GM19438 (cell line): ENCODE measurements at regions not wholly inside any gene's neighbourhood (a gene's known extent, or its start where the extent isn't known, plus 50 kb on each side); places are given as distances from the start of the nearest gene placed in this dataset.
"Not testable (repeated sequence)": the region's sequence is repeated elsewhere in the genome, so short reads cannot be mapped to it uniquely, and the experiment has no call there.

Experiments
- ATAC-seq: cut with Tn5 transposase; IDR thresholded peaks from one replicate; pipeline ENCODE4 v1.9.1; 2021; ENCODE audit warnings: low read depth; ENCODE audit not compliant: unreplicated experiment

DNA sequence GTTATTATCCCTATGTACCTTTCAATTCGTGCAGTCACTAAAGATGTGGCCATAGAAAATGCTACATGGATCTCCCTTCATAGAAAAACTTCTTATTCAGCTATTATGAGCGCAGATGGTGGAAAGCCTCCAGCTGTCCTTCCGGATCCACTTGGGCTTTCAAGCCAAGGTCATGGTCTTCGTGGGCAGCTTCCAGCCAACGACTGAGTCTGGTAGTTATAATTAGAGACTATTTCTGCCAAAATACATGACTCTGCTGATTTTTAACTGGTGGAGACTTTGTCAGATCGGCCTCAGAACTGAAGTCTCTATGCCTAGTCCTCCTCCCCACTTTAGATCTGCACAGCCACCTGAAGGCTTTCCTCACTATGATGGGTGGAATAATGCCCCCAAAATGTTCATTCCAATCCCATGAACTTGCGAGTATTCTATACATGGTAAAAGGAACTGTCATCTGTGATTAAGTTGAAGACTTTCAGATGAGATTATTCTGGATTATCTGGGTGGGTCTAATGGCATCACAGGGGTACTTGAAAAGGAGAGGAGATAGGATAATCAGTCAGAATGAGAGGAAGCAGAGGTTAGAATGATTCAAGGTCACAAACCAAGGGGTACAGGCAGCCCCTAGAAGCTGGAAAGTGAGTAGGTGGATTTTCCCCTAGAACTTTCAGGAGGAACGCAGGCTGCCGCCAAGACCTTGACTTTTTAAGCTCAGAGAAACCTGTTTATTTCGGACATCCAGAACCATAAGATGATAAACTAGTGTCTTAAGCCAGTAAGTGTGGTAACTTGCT lies 171.1 kb upstream of the CXCL13 start:
- no peak for ATAC-seq

DNA sequence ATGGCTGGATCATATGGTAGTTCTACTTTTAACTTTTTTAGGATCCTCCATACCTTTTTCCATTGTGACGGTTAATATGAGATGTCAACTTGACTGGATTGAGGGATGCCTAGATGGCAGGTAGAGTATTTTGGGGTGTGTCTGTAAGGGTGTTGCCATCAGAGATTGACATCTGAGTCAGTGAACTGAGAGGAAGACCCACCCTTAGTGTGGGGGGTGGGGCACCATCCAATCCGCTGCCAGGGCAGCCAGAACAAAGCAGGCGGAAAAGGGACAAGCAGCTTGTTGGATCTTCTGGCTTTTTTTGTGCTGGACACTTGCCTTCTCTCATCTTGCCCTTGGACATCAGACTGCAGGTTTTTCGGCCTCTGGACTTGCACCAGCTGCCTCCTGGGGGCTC lies 168.5 kb upstream of the CXCL13 start:
- no peak for ATAC-seq

DNA sequence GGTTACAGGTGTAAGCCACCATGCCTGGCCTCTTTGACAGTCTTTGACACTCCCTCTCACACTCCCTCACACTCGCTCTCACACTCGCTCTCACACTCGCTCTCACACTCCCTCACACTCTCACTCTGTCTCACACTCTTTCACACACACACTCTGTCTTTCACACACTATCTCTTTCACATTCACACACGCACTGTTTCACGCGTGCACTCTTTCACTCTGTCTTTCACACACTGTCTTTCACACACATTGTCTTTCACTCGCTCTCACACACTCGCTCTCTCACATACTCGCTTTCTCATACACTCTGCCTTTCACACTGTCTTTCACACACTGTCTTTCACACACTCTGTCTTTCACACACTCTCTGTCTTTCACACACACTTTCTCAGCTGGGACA lies 167.1 kb upstream of the CXCL13 start:
- ATAC-seq, result no peak

DNA sequence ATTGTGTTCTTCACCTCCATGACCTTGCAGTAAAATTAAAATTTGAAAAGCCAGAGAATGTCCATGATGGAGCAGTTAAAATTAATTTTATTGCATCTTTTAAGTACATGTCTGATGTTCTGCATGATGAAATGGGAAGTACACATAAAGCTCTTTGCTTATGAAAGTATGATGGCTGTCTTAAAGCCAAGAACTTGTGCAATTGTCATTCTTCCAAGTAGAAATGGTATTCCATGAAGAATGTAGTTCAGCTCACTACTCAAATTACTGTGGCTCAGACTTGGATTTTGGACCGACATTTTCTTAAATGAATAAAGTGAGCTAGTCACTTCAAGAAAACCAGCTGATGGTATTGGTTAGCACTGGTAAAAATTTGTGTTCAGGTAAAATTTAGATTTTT lies 161.7 kb upstream of the CXCL13 start:
- no peak for ATAC-seq

DNA sequence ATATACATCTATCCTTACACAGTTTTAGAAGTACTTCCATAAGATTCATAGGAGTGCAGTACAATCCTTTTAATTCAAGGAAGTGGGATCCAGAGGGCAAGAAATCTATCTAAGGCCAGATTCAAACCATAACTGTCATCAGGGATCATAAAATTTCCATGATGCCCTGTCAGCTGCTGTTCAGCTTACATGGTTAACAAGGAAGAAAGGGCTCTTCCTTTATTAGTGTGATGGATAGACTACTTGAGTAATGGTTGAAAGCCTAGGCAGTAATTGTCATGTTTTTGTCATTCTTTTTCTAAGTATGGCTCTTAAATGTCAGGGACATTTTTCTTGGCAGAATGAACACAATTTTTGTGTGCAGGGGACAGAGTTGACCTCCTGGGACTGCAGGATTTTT lies 159.8 kb upstream of the CXCL13 start:
- ATAC-seq, result no peak

DNA sequence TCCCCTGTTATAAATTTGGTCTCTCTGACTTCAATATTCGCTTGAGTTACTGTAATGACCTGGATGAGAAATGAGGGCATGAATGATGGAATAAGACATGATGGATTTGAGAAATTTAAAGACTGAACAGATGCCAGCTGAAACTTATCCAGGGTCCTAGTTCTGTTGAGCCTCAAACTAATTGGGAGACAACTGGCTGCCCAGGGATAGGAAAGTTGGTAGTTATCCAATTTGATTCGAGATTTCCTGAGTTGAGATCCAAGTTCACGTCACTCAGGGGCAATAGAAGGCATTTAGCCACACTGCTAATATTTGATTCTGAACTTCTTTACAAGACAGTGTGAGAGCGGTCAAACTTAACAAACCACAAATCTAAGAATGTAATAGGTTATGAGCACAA lies 159.0 kb upstream of the CXCL13 start:
- no peak for ATAC-seq

DNA sequence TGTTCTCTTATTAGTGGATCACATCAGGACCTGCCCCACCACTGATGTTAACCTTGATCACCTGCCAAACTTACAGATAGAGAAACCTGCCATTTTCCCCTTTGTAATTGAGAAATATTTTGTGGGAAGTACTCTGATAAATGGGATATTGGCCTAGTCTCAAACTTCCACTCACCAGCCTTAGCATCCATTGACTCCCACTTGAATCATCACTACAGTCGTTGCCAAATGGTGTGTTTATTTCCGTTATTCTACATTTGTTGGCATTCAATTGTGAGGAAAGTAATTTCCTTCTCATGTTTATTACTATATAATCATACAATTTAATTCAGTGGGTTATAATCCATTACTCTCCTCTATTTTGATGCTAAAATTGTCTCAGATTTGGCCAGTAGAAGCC lies 156.4 kb upstream of the CXCL13 start:
- ATAC-seq, result no peak

DNA sequence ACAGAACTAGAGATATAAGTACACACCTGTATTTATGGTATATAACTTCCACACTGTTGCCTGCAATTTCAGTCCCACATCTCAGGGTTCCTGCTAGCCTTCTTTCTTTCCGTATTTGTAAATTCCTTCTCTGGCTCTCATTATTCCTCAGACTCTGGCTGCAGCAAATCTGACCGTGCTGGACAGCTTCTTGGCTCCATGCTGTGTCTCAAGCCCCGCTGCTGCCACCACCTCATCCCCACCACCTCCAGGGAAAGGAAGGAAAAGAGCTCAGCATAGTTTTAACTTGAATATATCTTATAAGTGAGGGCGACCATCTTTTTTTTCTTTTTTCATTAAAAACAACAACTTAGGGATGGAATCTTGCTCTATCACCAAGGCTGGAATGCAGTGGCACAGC lies 155.6 kb upstream of the CXCL13 start:
- ATAC-seq, result no peak

DNA sequence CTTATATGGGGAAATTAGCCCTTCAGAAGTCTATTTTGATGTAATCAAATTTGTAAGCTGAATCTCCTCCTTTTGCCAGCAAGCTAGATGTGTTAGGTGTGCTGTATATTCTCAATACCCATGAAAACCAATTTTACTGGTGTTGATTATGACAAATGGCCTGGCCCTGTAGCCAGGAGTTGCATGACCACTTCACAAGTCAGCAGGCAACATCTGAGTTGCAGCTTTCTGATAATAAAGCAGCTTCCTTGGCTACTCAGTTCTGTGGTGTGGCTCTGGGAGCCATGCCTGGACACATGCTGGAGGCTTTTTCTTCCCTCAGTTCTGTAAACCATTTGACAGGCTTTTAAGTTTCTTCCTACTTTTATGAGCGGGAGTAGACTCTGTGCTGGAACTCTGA lies 154.1 kb upstream of the CXCL13 start:
- no peak for ATAC-seq

DNA sequence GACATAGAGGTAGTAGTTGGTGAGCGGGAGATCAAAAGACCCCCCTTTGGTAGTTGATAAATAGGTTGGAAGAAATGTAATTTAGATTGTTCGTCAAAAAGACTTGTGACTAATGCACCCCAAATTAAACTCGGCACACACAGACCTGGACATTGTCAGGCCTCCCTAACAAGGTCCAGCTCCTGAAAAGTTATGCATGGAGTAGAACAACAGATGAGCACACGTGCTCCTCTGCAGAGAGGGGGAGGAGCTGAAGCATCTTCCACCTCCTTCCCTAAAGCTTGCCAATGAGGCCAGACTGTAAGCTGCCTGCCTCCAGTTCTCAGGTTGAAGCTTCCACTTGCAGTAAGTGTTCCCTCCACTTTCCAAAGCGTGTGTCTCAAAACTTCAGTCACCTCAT lies 153.5 kb upstream of the CXCL13 start:
- not testable (repeated sequence) for ATAC-seq

DNA sequence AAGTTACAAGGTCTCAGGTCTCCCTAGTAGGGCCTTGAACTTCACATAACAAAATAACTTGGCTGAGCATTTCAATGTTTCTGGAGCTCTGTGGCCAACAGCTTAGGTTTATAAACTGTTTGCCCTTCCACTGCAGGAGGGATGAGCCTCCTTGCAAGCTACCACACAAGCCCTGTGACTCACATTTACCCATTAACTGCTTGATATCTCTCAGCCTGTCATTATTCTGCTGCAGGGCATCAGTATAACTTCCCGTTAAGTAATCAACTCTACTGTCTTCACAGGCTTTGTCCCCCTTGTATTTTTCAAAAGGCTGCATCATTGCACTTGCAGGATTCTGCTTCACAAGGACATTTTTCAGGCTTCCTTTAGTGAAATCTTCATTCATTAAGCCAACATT lies 151.7 kb upstream of the CXCL13 start:
- ATAC-seq, result no peak

DNA sequence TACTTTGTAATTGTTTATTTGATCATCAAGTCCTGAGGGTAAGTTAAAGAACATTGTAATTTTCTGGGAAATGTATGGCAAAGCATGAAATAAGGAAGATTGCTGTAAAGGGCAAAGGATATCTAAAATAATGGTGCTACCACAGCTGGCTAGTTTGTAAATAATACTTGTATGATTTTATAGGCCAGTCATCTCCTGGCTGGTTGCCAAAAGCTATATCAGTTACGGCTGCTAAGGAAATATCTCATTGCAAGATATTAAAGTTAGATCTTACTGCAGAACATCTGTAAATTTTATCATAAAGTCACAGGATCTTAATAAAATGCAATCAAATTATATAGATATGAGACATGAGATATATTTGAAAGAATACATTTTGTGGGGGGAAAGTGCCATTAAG lies 150.8 kb upstream of the CXCL13 start:
- ATAC-seq, result no peak

DNA sequence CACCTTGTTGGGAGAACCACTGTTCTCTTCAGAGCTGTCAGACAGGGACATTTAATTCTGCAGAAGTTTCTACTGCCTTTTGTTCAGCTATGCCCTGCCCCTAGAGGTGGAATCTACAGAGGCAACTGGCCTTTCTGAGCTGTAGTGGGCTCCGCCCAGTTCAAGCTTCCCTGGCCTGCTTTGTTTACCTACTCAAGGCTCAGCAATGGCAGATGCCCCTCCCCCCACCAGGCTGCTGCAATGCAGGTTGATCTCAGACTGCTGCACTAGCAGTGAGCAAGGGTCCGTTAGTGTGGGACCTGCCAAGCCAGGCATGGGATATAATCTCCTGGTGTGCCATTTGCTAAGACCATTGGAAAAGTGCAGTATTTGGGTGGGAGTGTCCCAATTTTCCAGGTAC lies 141.5 kb upstream of the CXCL13 start:
- ATAC-seq, result not testable (repeated sequence)

DNA sequence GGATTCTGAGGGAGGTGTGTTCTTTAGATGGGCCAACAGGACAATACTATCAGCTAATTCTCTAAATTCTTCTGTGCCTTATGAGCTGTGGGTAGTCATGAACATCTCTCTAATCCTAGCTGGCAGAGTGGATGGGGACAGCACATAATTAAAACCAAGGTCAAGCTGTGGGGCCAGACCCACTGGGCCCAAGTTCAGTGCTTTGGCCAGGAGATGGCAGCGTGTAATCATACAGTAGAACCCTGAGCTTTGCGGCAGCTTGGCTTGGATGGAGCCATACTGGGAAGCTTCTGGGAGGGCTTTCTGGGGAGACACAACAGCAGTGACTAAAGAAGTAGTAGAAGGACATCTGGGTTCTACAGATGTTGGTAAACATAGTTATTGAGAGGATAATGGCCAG lies 140.3 kb upstream of the CXCL13 start:
- ATAC-seq, result no peak

DNA sequence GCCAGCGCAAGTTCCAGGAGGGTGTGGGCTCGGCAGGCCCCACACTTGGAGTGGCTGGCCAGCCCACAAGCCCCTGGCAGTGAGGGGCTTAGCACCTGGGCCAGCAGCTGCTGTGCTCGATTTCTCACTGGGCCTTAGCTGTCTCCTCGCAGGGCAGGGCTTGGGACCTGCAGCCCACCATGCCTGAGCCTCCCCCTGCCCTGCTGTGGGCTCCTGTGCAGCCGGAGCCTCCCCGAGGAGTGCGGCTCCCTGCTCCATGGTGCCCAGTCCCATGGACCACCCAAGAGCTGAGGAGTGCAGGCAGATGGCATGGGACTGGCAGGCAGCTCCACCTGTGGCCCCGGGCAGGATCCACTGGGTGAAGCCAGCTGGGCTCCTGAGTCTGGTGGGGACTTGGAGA lies 139.2 kb upstream of the CXCL13 start:
- no peak for ATAC-seq

DNA sequence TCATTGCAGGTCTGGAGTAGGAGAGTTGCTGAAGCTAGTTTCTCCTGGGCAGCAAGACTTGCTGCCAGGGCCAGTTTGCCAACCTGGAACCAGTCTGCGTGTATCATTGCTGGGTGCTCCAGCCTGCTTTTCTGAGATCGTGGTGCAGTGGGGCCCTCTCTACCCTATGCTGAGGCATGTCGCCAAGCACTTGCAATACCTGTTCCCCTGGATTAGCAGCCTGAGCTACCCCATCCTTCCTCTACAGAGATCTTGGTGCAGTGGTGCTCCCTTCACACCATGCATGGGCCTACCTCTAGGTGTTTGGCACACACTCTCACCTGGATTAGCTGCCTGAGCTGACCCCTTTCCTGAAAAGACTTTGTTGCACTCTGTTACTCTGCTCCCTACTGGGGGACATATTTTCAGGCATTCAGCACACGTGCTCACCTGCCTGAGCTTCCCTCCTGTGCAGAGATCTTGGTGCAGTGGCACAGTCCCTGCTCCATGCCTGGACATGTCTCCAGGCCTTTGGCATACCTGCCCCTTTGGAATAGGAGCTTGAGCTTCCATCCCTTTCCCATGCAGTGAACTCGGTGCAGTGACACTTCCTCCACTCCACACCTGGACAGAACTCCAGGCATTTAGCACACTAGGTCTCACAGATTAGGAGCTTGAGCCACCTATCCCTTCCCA lies 133.7 kb upstream of the CXCL13 start:
- no peak for ATAC-seq

DNA sequence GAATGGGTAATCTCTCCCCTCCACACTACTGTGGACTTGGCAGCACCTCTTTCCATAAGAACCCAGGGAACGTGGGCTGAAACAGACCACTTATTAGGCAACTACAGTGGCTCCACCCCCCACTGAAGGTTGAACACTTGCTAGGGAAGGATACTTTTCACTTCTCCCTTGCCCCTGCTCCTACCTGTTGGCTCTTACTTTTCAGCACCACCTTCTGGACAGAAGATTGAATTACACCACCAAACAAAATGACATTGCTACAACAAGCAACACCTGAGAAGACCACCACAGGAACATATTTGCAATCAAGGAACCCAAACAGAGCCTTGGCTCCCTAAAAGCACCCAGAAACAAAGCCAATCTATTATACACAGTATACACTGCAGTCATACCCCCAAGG lies 132.1 kb upstream of the CXCL13 start:
- ATAC-seq, result no peak

DNA sequence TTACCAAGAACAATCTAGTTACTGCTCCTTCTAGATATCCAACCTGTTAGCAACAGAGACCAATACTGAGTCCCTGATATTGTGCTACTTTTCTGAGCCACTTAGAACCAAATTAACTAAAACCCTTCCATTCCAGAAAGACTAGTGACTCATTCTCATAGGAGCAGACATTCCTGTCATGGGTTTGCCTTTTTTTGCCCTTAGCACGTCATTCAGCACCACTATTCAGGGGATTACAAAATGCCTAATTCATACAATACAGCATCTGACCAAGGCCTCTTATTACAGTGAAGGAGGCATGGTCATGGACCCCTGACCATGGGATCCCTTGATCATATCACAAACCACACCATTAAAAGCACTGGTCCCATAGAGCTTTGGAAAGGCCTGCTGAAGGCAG lies 123.8 kb upstream of the CXCL13 start:
- ATAC-seq, result no peak

DNA sequence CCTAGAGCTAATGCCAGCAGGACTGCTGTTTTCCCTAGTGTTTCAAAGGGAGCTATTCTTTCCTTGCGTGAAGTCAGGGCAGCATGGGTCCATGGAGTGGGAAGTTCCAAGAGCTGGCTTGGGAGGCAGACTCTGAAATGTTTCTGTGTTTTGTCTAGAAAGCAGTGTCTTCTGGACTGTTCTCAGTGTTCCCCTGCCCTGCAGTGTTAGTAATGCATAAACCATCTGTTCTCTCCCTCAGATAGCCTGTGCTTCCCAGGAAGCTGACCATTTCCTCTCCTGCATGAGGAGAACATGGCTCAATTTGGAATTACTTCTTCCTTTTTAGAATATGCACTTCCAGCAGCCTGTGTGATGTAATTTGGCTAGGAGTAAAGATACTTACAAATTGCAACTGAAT lies 116.7 kb upstream of the CXCL13 start:
- no peak for ATAC-seq

DNA sequence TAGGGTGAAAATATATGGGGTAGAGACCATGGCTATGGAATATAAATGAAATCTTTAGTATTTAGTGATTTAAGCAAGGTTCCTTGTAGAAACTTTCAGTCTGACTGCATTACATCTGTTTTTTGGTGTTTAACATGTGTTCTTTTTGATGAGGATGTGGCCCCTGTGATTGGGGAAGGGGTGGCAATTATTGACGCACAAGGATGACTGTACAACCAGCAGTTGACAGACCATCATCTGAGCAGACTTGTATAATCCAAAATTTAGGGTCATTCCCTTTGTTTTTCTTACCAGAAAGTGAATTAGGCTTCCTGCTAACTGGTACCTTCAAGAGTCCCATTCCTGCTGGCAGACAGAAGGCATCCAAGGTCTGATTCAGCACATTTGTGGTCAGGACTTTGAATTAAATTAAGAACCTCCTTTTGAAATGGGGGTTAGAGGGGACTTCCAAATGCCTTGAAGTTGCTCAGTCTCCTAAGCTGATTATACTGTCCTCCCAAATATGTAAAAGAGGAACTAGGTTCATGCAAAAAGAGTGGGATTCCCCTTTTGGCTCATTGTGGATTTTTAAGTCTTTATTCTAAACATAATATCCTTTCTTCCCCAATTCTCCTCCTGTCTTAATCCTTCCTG lies 112.4 kb upstream of the CXCL13 start:
- no peak for ATAC-seq

DNA sequence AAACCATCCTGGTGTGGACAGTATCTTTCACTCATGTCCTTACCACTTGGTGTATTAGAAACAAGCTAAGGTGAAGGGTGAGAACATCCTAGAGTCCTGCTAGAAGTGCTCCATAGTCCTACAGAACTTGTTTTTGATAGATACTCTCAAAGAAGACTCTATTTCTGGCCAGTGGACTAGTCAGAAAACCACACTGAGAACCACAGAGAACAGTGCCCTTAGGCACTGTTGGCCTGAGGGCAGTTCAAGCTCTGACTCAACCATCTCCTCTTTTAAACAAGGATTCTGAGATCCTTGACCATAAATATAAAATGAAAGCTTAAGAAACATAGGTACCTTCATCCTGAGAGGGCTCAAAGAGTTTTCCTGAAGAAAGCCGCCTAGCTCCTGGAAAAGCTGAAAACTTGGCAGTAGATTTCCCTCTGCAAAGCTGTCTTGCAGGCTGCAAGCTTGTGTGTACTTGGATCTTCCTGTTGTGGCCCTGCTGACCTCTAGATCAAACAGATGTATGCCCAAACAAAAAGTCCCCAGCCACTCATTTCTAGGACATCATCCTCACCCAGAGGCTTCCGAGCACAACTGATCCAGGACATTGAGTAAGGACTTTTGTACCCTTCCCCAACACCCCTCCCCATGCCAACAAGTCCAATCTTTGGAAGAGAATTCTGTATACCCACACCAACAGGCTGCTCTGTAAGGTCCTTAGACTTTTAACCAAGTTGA lies 111.6 kb upstream of the CXCL13 start:
- ATAC-seq, result no peak
